ENCODE measurements at regions not wholly inside any gene's neighbourhood (a gene's known extent, or its start where the extent isn't known, plus 50 kb on each side); places are given as distances from the start of the nearest gene placed in this dataset.

GRCh38 chr5:174323878-174324281 is 278.4 kb downstream of the NSG2 start:
- TF ChIP-seq, protein P1, sequence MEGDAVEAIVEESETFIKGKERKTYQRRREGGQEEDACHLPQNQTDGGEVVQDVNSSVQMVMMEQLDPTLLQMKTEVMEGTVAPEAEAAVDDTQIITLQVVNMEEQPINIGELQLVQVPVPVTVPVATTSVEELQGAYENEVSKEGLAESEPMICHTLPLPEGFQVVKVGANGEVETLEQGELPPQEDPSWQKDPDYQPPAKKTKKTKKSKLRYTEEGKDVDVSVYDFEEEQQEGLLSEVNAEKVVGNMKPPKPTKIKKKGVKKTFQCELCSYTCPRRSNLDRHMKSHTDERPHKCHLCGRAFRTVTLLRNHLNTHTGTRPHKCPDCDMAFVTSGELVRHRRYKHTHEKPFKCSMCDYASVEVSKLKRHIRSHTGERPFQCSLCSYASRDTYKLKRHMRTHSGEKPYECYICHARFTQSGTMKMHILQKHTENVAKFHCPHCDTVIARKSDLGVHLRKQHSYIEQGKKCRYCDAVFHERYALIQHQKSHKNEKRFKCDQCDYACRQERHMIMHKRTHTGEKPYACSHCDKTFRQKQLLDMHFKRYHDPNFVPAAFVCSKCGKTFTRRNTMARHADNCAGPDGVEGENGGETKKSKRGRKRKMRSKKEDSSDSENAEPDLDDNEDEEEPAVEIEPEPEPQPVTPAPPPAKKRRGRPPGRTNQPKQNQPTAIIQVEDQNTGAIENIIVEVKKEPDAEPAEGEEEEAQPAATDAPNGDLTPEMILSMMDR (conservative IDR thresholded peaks at IDR 0.05 in 1 of 2, IDR thresholded peaks at IDR 0.05 in 1 of 2; ENCODE audit: extremely low read depth in 1 of 2, insufficient read depth in 1 of 2, low read depth in 1 of 2, low read length in 2 of 2), result no peak
- TF ChIP-seq EZH2 (IDR thresholded peaks at IDR 0.05; ENCODE audit: borderline replicate concordance, low read length), result no peak

Data from mammary epithelial cell (primary cell).